EL (cell line): ENCODE measurements at regions not wholly inside any gene's neighbourhood (a gene's known extent, or its start where the extent isn't known, plus 50 kb on each side); places are given as distances from the start of the nearest gene placed in this dataset.
"Not testable (repeated sequence)": the region's sequence is repeated elsewhere in the genome, so short reads cannot be mapped to it uniquely, and the experiment has no call there.

Source experiments
- DNase-seq: peaks from one replicate; pipeline ENCODE4 v3.0.0-alpha.2; 2016

GRCh38 chr12:83515306-83516026 lies 828.8 kb downstream of the TMTC2 start:
- no peak for DNase-seq

- no peak for DNase-seq
These were observed 827.7 kb downstream of the TMTC2 start for GRCh38 chr12:83514372-83514771.

DNA sequence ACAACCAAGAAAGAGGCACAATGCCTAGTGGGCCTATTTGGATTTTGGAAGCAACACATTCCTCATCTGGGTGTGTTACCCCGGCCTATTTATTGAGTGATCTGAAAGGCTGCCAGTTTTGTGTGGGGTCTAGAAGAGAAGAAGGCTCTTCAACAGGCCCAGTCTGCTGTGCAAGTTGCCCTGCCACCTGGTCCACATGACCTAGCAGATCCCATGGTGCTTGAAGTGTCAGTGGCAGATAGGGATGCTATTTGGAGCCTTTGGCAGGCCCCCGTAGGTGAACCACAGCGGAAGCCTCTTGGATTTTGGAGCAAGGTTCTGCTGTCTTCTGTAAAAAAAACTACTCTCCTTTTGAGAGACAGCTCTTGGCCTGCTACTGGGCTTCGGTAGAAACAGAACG lies 820.1 kb downstream of the TMTC2 start:
- no peak for DNase-seq

DNA sequence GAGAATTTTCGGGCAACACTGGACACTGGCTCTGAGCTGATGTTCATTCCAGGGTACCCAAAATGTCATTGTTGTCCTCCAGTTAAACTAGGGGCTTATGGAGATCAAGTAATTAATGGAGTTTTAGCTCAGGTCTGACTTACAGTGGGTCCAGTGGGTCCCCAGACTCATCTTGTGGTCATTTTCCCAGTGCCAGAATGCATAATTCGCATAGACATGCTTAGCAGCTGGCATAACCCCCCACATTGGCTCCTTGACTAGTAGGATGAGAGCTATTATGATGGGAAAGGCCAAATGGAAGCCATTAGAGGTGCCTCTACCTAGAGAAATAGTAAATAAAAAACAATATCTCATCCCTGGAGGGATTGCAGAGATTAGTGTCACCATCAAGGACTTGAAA lies 818.9 kb downstream of the TMTC2 start:
- DNase-seq = no peak

DNA sequence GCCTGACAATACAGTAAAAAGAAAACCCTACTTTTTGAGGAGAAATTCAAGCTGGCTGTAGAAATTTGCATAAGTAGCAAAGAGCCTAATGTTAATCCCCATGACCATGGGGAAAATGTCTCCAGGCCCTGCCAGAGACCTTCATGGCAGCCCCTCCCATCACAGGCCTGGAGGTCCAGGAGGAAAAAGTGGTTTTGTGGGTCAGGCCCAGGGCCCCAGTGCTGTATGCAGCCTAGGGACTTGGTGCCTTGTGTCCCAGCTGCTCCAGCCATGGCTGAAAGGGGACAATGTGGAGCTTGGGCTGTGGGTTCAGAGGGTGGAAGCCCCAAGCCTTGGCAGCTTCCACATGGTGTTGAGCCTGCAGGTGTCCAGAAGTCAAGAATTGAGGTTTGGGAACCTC lies 813.2 kb downstream of the TMTC2 start:
- not testable (repeated sequence) for DNase-seq

GRCh38 chr12:83477696-83478095 lies 791.0 kb downstream of the TMTC2 start:
- no peak for DNase-seq

DNA sequence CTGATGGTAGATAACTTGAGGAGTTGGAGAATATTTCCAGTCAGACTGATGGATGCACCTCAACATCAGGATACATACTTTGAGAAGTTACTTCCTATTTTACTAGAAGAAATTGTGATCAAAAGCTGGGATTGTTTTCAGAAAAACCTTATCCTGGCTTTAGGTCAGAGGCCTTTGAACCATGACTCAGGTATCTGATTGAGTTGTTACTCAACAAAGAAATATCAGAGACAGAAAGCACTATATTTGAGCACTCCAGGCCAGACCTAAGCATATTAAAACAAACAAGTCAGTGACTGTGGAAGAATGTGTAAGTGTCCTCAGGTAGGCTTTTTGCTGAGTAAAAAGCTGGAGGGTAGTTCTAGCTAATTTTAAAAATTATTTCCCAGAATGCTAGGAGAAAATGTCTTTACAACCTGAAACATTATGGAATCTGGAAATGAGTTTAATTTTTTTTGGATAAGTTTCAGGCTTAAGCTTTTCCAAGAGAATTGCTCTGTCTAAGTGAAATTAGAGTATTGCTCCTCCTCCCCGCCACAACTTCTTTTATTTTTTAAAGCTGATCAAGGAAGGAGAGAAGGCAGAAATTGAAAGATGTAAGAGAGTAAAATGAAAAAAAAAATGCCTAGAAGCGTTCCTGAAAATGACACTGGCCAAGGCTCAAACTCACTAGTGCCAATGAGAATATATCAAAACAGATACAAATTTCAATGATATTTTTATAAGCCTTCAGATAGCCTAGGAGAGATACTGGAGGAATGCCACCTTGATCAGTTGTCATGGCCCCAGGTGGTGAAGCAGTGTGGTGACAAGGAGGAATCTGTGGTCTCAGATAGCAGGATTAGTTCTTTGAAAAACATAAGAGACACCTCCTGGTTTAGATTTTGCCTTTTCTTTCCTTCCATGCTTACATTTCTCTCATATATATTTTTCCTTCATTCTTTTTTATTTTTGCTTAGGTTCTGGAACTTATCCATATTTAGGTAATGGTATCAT lies 790.3 kb downstream of the TMTC2 start:
- no peak for DNase-seq

DNA sequence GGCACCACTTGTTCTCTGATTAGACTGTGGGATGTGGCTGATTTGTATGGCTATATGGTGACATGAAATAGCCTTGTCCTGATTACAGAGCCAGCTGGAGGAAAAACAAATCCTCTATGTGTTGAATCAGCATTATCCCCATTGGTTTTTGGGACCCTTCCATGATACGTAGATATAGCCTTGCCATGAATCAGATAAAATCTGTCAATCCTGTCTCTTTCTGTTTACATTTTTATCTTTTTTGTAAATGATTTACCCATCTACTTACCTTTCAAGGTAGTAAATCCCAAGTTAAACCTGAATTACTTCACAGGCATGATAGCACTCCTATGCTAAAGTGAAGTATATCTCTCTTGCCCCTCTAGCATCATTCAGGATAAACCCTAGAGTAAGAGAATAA lies 789.3 kb downstream of the TMTC2 start:
- no peak for DNase-seq

GRCh38 chr12:83474369-83474768 lies 787.7 kb downstream of the TMTC2 start:
- no peak for DNase-seq

GRCh38 chr12:83473408-83474095 lies 786.8 kb downstream of the TMTC2 start:
- DNase-seq = no peak

DNA sequence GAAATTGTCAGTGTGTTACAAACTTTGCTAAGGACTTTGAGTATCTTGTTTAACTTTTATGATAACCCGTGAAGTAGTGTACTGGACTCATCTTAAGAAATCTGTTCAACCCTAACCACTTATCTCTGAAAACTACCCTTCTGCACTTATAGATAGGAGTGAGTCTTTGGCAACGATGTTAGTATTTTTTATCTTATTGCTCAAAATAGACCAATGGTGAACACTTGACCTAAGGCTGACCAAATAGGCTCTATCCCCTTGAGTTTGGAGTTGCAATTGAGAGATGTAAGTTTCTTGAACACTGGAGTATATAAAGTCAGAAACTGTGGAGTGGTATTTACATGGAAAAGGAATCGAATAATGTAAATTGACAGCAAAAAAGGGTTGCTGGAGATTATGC lies 786.1 kb downstream of the TMTC2 start:
- no peak for DNase-seq

DNA sequence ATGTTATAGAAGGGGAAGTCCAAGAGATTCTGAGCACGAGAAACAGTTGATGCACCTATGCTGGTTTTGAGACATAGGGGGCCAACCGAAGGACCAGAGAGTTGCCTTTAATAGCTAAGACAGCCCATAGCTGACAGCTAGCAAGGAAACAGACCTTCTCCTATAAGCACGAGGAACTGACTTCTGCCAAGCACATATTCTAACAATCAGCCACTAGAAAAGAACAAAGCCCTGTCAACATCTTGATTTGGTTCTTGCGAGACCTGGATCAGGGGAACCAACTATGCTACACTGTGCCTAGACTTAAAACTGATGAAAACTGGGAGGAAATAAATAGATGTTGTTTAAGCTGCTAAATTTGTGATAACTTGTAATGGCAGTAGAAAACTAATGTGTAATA lies 785.6 kb downstream of the TMTC2 start:
- no peak for DNase-seq

DNA sequence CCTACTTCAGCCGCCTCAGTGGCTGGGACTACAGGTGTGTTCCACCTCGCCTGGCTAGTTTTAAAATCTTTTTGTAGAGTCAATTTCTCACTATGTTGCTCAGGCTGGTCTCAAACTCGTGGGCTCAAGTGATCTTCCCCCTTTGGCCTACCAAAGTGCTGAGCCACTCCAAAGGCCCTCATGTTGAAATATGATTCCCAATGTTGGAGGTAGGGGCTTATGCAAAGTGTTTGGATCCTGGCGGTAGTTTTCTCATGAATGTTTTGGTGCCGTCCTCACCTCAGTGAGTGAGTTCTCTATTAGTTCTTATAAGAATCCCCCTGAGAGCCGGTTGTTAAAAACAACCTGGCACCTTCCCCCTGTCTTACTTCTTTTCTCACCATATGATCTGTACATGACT lies 784.6 kb downstream of the TMTC2 start:
- DNase-seq = no peak

DNA sequence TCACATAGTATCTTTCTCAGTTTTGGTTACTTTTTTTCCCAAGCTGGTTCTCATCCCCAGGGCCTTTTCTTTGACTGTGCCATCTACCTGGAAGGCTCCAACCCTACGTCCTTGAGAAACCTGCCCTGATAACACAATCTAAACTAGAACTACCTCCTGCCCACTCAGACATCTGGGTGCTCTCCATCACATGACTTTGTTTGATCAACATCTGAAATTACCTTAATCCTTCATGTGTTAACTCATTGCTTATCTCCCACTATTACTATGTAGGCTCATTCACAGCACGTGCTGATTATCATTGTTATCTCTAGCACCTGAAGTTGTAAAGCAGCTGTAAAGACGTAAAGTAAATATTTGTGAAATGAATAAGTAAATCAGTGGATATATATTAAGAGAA lies 784.0 kb downstream of the TMTC2 start:
- no peak for DNase-seq

DNA sequence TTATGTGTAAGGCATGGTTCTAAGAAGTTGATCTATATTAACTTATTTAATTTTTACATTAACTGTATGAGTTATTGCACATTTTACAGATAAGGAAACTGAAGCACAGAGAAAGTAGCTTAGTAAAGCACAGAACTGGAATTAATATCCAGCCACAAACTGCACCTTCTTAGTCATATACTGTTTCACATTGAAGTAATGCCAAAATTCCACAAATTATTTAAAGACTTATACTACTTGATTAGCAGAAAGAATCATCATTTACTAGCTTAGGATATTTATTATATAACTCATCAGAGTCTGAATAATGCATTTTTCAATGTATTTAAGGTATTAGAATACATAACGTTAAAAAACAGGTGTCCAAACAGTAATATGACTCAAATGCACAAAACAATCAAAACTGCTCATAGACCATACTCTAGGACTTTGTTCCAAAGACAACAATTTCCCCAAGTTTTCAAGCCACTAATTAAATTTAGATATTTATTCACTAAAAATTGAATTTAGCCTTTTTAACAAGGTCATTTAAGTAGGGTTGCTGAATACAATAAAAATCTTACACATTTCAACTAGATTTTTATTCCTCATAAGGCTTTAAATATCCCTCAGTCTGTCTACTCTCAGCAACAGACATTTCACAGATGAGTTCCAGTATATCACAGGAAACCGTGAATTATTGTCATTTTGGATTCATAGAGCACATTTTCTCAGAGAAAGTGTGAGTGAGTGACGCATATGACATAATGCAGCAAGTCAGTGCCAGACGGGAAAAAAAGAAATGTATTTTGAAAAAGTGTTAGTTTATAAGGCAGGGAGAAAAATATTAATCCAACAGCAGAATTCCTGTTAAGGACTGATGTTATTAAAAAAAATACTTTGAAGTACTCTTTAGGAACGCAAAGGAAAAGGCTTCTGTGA lies 782.5 kb downstream of the TMTC2 start:
- DNase-seq = no peak

DNA sequence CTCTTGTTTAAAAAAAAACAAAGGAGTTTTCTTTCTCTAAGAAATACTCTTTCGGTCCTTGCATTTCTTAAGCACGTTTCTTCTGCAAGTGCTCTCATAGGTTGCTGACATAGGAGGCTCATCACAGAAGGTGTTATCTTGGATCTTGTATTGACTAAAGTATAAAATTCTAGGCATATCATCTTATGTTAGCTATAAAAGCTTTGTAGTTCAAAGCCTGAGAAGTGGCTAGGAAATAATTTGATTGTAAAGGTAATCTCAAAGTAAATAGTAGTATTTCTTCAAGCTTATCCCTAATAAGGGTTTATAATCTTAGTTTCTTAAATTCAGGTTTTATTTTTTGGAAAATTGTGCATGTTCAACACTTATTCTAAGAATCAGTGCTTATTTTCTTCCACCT lies 778.9 kb downstream of the TMTC2 start:
- no peak for DNase-seq

- DNase-seq = no peak
These were observed 775.7 kb downstream of the TMTC2 start for GRCh38 chr12:83462419-83462818.

DNA sequence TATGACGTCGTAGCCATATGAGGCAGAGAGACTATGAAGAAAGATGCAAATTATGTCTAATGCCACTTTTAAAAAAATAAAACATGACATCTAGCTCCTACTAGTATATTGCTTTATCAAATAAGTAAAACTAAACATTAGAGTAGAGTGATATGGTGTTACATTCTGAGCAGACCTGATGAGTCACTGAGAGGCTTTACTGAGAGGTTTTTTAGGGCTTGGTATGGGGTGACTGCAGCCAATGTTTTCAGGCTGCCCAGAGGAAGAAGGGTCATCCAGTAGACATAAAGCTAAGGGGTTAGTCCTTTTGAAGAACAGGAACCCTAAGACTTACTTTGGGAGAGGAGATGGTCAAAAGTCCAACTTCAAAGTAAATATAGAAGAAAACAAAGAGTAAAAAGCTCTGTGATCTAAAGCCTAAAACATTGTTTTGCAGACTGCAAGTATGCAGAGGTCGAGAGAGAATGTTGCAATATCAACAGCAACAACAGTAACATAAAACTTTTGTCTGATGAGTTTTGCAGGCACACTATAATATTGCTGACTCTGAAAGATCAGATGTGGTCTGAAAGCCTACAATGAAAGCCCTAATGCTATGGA lies 774.7 kb downstream of the TMTC2 start:
- DNase-seq = no peak

GRCh38 chr12:83451189-83451588 lies 764.5 kb downstream of the TMTC2 start:
- no peak for DNase-seq

DNA sequence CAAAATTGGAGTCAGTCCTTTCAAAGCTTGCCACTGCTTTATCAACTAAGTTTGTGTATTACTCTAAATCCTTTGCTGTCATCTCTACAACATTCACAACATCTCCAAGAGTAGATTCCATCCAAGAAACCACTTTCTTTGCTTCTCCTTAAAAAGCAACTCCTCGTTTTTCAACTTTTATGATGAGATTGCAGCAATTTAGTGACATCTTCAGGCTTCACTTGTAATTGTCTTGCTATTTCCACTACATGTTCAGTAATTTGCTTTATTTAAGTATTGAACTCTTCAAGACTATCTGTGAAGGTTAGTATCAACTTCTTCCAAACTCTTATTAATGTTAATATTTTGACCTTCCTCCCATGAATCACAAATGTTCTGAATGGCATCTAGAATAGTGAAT lies 747.9 kb downstream of the TMTC2 start:
- DNase-seq = no peak

- DNase-seq = no peak
These were observed 745.5 kb downstream of the TMTC2 start for GRCh38 chr12:83432176-83432719.
